Lung (tissue), 11 donors: ENCODE measurements at regions not wholly inside any gene's neighbourhood (a gene's known extent, or its start where the extent isn't known, plus 50 kb on each side); places are given as distances from the start of the nearest gene placed in this dataset.
A peak's percentile ranks its signal among the peaks of the same experiment; 100 is the strongest.

Source experiments
- ATAC-seq: fragments of 200-7000 bp; cut with Tn5 transposase; one replicate; pipeline ENCODE4 v1.9.1; 2020; ENCODE audit warnings: moderate number of reproducible peaks; ENCODE audit not compliant: insufficient read depth, low FRiP score
- DNase-seq, 3 donors: peaks; one replicate each; pipeline ENCODE4 v3.0.0-alpha.2; 2013 to 2017
- H3K27ac ChIP-seq, 2 donors: one replicate each; pipeline ENCODE4 v1.5.1; 2013; ENCODE audit warnings: mild to moderate bottlenecking in 2 of 2, moderate library complexity in 2 of 2, control low read depth in 1 of 2, inconsistent platforms in 1 of 2, low read depth in 1 of 2, low read length in 1 of 2
- H3K27me3 ChIP-seq, 3 donors: one replicate each; pipeline ENCODE4 v1.5.1; 2013; ENCODE audit warnings: low read length in 2 of 3; ENCODE audit not compliant: control insufficient read depth in 3 of 3, insufficient read depth in 3 of 3
- H3K36me3 ChIP-seq, 4 donors: one replicate each; pipeline ENCODE4 v1.5.1; 2013; ENCODE audit warnings: low read length in 4 of 4, mild to moderate bottlenecking in 1 of 4, moderate library complexity in 1 of 4; ENCODE audit not compliant: control insufficient read depth in 4 of 4, insufficient read depth in 4 of 4
- H3K4me1 ChIP-seq, 5 donors: one replicate each; pipeline ENCODE4 v1.5.1; 2013; ENCODE audit warnings: low read length in 5 of 5, mild to moderate bottlenecking in 2 of 5, moderate library complexity in 1 of 5; ENCODE audit not compliant: control insufficient read depth in 5 of 5, insufficient read depth in 5 of 5
- H3K4me3 ChIP-seq: one replicate; pipeline ENCODE4 v1.5.1; 2013; ENCODE audit warnings: mild to moderate bottlenecking, control low read depth, moderate library complexity
- H3K9ac ChIP-seq, 2 donors: one replicate each; pipeline ENCODE4 v1.5.1; 2013; ENCODE audit warnings: low read length in 2 of 2, control low read depth in 1 of 2; ENCODE audit not compliant: insufficient read depth in 1 of 2
- H3K9me3 ChIP-seq, 4 donors: one replicate each; pipeline ENCODE4 v1.5.1; 2013; ENCODE audit warnings: low read length in 3 of 4, mild to moderate bottlenecking in 1 of 4, moderate library complexity in 1 of 4; ENCODE audit not compliant: control insufficient read depth in 4 of 4, insufficient read depth in 3 of 4
- CTCF ChIP-seq: IDR thresholded peaks from 2 replicates; pipeline ENCODE4 v1.5.1; 2012; ENCODE audit warnings: mild to moderate bottlenecking; ENCODE audit errors: control extremely low read depth, extremely low read depth
- WGBS, 2 donors: extraction: QIAGEN DNeasy Blood & Tissue Kit; methylation state at CpG; one replicate each; pipeline ENCODE4 v1.1.7; 2013; 5-methylcytosine and 5-hydroxymethylcytosine counted together
- donor health status: control.
- donor health status: control.
- donor health status: Bipolar disorder and iron deficiency.
- donor health status: healthy.
- donor health status: DM: yes; HTN: yes; CAD: no.

- Histone ChIP-seq H3K36me3 (no peaks in the 10 kb centered on the region), H3K9ac (no peak overlapping the region), H3K4me1 (peaks cover 0 to 24% (median under 1%) of the 10 kb centered on the region in 5 donors), H3K27ac (no peak overlapping the region), H3K27me3 (no peaks in the 10 kb centered on the region), H3K9me3 (no peaks in the 10 kb centered on the region), H3K4me3 (no peak overlapping the region)
- TF ChIP-seq CTCF = no peak
- DNase-seq (peak in 1 of 3 donors; percentile 8), ATAC-seq (no peak)
- 64 to 65% methylated on average over 4 of the region's 4 CpGs for WGBS, 2 donors
Observed at GRCh38 chr2:204370172-204370718, 175.0 kb upstream of the PARD3B start.

DNA sequence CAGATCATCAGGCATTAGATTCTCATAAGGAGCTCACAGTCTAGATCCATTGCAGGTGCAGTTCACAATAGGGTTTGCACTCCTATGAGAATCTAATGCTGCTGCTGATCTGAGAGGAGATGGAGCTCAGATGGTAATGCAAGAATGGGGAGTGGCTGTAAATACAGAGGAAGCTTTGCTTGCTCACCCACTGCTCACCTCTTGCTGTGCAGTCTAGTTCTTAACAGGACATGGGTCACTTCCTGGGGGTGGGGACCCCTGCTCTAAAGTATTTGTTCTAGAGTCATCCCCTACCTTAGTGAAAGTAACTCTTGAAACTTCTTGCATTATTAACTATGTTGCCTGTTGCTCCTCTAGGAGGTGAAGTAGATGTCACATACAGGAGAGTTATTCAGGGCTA, 171.3 kb upstream of the PARD3B start:
- DNase-seq (no peak), ATAC-seq (no peak)
- H3K9me3 ChIP-seq = no peaks in the 10 kb centered on the region
- H3K27me3 ChIP-seq = no peaks in the 10 kb centered on the region
- peaks cover 0 to 7% (median 0%) of the 10 kb centered on the region in 5 donors for H3K4me1 ChIP-seq
- H3K4me3 ChIP-seq = no peak overlapping the region
- no peaks in the 10 kb centered on the region for H3K36me3 ChIP-seq
- H3K27ac ChIP-seq = no peak overlapping the region
- TF ChIP-seq CTCF = no peak
- no peak overlapping the region for H3K9ac ChIP-seq

DNA sequence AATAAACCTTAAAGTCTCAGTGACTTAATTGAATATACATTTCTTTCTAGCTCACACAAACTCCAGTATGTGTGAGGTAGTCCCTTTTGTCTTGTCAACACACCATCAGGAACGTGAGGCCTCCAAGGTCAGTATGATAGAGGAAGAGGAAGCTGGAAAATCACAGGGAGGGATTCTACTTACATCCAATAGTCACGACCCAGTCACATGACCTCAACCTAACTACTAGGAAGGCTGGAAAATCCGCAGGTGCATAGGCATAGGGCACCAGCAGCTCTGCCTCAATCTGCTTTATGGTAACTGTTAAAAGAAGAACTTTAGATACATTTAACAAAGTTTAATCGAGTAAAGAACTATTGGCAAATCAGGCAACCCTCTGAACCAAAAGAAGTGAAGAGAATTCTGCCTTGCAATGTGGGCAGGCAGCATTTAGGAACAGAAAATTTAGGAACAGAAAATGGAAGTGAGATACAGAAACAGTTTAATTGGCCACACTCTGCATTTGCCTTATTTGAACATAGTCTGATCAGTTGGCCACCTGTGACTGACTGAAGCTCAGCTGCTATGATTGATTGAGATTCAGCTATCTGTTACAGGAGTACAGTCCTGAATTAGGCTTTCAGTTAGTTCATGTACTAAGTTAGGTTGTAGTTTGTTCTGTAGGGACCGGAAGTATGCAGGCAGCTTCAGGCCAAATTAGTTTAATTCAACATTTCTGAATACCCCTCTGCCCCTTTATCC, 165.0 kb upstream of the PARD3B start:
- DNase-seq (no peak), ATAC-seq (no peak)
- H3K27me3 ChIP-seq = no peaks in the 10 kb centered on the region
- H3K9me3 ChIP-seq = no peaks in the 10 kb centered on the region
- H3K9ac ChIP-seq = no peak overlapping the region
- no peak overlapping the region for H3K27ac ChIP-seq
- no peaks in the 10 kb centered on the region for H3K4me1 ChIP-seq
- H3K36me3 ChIP-seq = no peaks in the 10 kb centered on the region
- 75 to 80% methylated on average over 5 of the region's 5 CpGs for WGBS, 2 donors
- TF ChIP-seq CTCF = no peak
- H3K4me3 ChIP-seq = no peak overlapping the region
